Fibroblast of peridontal ligament (primary cell): ENCODE measurements at regions not wholly inside any gene's neighbourhood (a gene's known extent, or its start where the extent isn't known, plus 50 kb on each side); places are given as distances from the start of the nearest gene placed in this dataset.

ENCODE experiments used
- DNase-seq: peaks from one replicate; pipeline ENCODE4 v3.0.0-alpha.2; 2010; ENCODE audit errors: extremely low read depth

GRCh38 chr1:5231541-5232315 lies 577.3 kb downstream of the AJAP1 start:
- DNase-seq = no peak

- no peak for DNase-seq
Measured at GRCh38 chr1:5227114-5227513, 572.7 kb downstream of the AJAP1 start.

GRCh38 chr1:5225707-5226704 lies 571.6 kb downstream of the AJAP1 start:
- no peak for DNase-seq

GRCh38 chr1:5223206-5223605 lies 568.8 kb downstream of the AJAP1 start:
- DNase-seq = no peak

- no peak for DNase-seq
Measured at GRCh38 chr1:5222626-5223025, 568.2 kb downstream of the AJAP1 start.

- no peak for DNase-seq
Measured at GRCh38 chr1:5221451-5221850, 567.0 kb downstream of the AJAP1 start.

GRCh38 chr1:5220821-5221220 lies 566.4 kb downstream of the AJAP1 start:
- DNase-seq = no peak

- DNase-seq = no peak
Measured at GRCh38 chr1:5220421-5220820, 566.0 kb downstream of the AJAP1 start.

- no peak for DNase-seq
Measured at GRCh38 chr1:5200006-5200405, 545.6 kb downstream of the AJAP1 start.

GRCh38 chr1:5198328-5198727 lies 543.9 kb downstream of the AJAP1 start:
- DNase-seq = no peak

- DNase-seq = no peak
Measured at GRCh38 chr1:5191470-5191869, 537.1 kb downstream of the AJAP1 start.

- DNase-seq = no peak
Measured at GRCh38 chr1:5189384-5189783, 535.0 kb downstream of the AJAP1 start.

- no peak for DNase-seq
Measured at GRCh38 chr1:5165762-5166161, 511.4 kb downstream of the AJAP1 start.

- no peak for DNase-seq
Measured at GRCh38 chr1:5164158-5164557, 509.7 kb downstream of the AJAP1 start.

- no peak for DNase-seq
Measured at GRCh38 chr1:5161372-5161771, 507.0 kb downstream of the AJAP1 start.

GRCh38 chr1:5157175-5157574 lies 502.8 kb downstream of the AJAP1 start:
- no peak for DNase-seq

- DNase-seq = no peak
Measured at GRCh38 chr1:5156416-5157120, 502.2 kb downstream of the AJAP1 start.

- DNase-seq = no peak
Measured at GRCh38 chr1:5151511-5151910, 497.1 kb downstream of the AJAP1 start.

GRCh38 chr1:5150191-5150590 lies 495.8 kb downstream of the AJAP1 start:
- no peak for DNase-seq

GRCh38 chr1:5147806-5148205 lies 493.4 kb downstream of the AJAP1 start:
- no peak for DNase-seq

- no peak for DNase-seq
Measured at GRCh38 chr1:5142389-5142788, 488.0 kb downstream of the AJAP1 start.

GRCh38 chr1:5141750-5142149 lies 487.3 kb downstream of the AJAP1 start:
- no peak for DNase-seq
